ENCODE measurements at regions not wholly inside any gene's neighbourhood (a gene's known extent, or its start where the extent isn't known, plus 50 kb on each side); places are given as distances from the start of the nearest gene placed in this dataset.
"Not testable (repeated sequence)": the region's sequence is repeated elsewhere in the genome, so short reads cannot be mapped to it uniquely, and the experiment has no call there.

GRCh38 chr7:1300206-1300605, 67.5 kb downstream of the UNCX start:
- DNase-seq (ENCODE audit: low read depth in 2 of 2): no peak

- no peak for DNase-seq (ENCODE audit: low read depth in 2 of 2)
Measured at GRCh38 chr7:1300636-1301035, 68.0 kb downstream of the UNCX start.

- no peak for DNase-seq (ENCODE audit: low read depth in 2 of 2)
Measured at GRCh38 chr7:1301054-1301881, 68.6 kb downstream of the UNCX start.

GRCh38 chr7:1301882-1302251, 69.2 kb downstream of the UNCX start:
- DNase-seq (ENCODE audit: low read depth in 2 of 2): no peak

GRCh38 chr7:1302936-1303335, 70.3 kb downstream of the UNCX start:
- DNase-seq (ENCODE audit: low read depth in 2 of 2): no peak

GRCh38 chr7:1304011-1304410, 71.3 kb downstream of the UNCX start:
- not testable (repeated sequence) for DNase-seq (ENCODE audit: low read depth in 2 of 2)

GRCh38 chr7:1305873-1306272, 73.2 kb downstream of the UNCX start:
- DNase-seq (ENCODE audit: low read depth in 2 of 2): no peak

- DNase-seq (ENCODE audit: low read depth in 2 of 2): no peak
Measured at GRCh38 chr7:1307828-1308227, 75.2 kb downstream of the UNCX start.

GRCh38 chr7:1309290-1309689, 76.6 kb downstream of the UNCX start:
- no peak for DNase-seq (ENCODE audit: low read depth in 2 of 2)

GRCh38 chr7:1309996-1310395, 77.3 kb downstream of the UNCX start:
- no peak for DNase-seq (ENCODE audit: low read depth in 2 of 2)

- no peak for DNase-seq (ENCODE audit: low read depth in 2 of 2)
Measured at GRCh38 chr7:1310936-1311335, 78.3 kb downstream of the UNCX start.

- no peak for DNase-seq (ENCODE audit: low read depth in 2 of 2)
Measured at GRCh38 chr7:1311406-1312135, 78.9 kb downstream of the UNCX start.

- DNase-seq (ENCODE audit: low read depth in 2 of 2): no peak
Measured at GRCh38 chr7:1312136-1313070, 79.7 kb downstream of the UNCX start.

GRCh38 chr7:1313613-1314012, 80.9 kb downstream of the UNCX start:
- DNase-seq (ENCODE audit: low read depth in 2 of 2): no peak

GRCh38 chr7:1314021-1314907, 81.6 kb downstream of the UNCX start:
- DNase-seq (ENCODE audit: low read depth in 2 of 2): no peak

- no peak for DNase-seq (ENCODE audit: low read depth in 2 of 2)
Measured at GRCh38 chr7:1314908-1315450, 82.3 kb downstream of the UNCX start.

GRCh38 chr7:1316086-1316485, 83.4 kb downstream of the UNCX start:
- DNase-seq (ENCODE audit: low read depth in 2 of 2): no peak

- no peak for DNase-seq (ENCODE audit: low read depth in 2 of 2)
Measured at GRCh38 chr7:1317646-1318045, 85.0 kb downstream of the UNCX start.

- no peak for DNase-seq (ENCODE audit: low read depth in 2 of 2)
Measured at GRCh38 chr7:1318051-1318450, 85.4 kb downstream of the UNCX start.

GRCh38 chr7:1318661-1319060, 86.0 kb downstream of the UNCX start:
- DNase-seq (ENCODE audit: low read depth in 2 of 2): no peak

Data from stimulated activated CD4-positive, alpha-beta T cell treated with anti-CD3 and anti-CD28 coated beads, Interleukin-15, amount 100 ng/mL, for 48 hours (primary cell).